Fibroblast of skin of abdomen (primary cell): ENCODE measurements at regions not wholly inside any gene's neighbourhood (a gene's known extent, or its start where the extent isn't known, plus 50 kb on each side); places are given as distances from the start of the nearest gene placed in this dataset.
"Not testable (repeated sequence)": the region's sequence is repeated elsewhere in the genome, so short reads cannot be mapped to it uniquely, and the experiment has no call there.

Experiments used
- DNase-seq: peaks from one replicate; pipeline ENCODE4 v3.0.0-alpha.2; 2013

- no peak for DNase-seq
Observed at GRCh38 chr4:134145369-134145768, 56.2 kb downstream of the PABPC4L start.

DNA sequence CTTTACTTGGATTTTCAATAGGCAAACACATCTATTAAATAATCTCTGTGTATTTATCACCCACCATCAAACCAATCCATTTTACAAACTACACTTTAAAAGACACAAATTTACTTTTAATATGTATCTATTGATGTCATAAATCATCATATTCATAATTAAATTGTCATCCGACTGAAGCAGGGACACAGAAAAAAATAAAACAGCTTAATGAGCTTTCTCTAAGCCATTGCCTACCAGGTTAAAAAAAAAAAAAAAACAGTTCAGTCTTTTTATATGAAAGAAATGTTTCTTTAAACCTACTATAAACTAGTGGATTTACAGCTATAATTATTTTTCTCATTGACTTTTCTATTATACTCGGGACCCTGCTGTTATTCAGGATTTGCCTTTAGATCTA lies 57.3 kb downstream of the PABPC4L start:
- DNase-seq: no peak

DNA sequence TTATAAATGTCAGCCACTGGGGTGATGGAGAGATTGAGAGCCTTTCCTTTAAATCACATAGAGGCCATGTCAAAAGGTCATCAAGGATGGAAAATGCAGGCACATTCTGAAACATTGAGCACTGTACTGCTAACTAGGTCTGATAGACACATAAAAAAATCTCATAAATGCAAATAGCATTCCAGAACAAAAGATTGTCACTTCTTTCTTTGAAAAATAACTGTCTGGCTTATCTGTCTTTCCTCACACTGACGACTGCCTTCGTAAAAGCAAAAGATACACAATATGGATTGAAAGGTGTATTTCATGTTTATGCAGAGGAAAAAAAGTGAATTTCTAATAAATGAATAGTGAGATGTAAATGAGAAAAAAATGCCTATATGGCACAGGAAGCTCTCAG lies 59.9 kb downstream of the PABPC4L start:
- no peak for DNase-seq

- no peak for DNase-seq
Observed at GRCh38 chr4:134139188-134139587, 62.4 kb downstream of the PABPC4L start.

GRCh38 chr4:134132086-134132783 lies 69.4 kb downstream of the PABPC4L start:
- DNase-seq: no peak

DNA sequence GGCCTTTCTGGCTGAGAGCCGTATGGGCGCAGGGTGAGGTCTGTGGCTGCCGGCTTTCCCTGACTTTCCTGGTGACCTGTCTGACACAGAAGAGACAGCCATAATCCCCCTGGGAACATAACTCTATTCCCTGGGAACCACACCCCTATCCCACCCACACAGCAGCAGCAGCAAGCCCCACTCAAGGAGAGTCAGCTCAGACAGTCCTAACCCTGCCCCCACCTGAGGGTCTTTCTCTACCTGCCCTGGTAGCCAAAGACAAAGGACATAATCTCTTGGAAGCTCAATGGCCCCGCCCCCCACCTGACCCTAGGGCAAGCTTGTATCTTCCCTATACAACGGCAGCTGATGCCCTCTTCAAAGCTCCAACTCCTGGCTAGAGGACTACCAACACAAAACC lies 74.6 kb downstream of the PABPC4L start:
- DNase-seq: no peak

DNA sequence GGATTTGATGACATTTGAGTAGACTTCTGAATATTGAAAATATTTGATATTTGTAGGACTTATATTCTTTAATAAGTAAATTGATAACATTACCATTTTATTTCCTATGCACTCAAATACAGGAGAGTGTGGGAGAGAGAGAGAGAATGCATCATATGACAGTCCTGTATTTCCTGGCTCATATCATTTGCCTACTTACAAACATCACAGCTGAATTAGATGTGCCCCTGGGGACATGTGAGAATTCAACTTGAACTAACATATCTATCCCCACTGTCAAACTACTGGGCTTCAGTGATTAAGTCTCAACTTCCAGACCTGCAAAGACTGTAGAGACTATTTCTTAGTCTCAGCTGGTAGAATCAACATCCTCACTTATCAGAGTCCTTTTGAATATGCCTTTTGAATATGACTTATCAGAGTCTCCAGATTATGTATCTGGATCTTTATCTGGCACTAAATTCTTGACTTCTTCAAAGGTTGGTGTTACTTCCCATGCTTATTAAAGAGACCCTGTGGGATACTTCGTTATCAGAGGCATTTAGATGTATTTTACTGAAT lies 75.5 kb downstream of the PABPC4L start:
- no peak for DNase-seq

- no peak for DNase-seq
Observed at GRCh38 chr4:134122903-134123302, 78.7 kb downstream of the PABPC4L start.

DNA sequence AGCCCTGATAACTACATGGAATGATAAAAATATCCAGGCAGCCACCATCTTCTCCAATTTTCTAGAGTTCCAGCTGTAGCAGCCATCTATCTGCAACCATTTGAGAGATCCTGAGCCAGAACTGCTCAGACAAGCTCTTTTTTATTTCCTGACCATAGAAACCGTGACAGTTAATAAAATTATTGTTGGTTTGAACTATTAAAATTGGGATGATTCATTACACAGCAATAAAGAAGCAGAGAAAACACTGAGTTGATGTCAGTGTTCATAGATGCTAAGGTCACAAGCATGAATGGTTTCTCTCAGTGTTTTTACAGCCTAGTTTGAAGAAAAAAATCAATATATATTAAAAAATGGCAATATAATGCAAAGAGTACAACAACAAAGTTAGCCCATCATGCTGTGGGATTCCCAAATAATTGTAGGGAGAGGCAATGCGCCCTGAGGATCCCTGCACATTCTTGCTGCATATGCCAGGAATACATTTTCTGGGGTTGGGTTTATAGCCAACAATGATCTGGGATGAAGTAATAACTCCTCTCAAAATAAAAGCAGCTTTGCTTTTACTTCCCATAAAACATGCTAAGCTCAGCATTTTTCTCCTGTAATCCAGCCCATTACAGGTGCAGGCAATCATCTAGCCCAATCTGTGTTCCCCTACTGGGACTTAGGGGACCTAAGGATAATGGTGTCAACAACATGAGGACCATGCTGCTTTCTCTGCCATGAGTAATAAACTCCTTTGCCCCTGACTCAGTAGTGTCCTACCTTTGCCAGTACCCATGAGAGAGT lies 84.0 kb downstream of the PABPC4L start:
- no peak for DNase-seq

- no peak for DNase-seq
Observed at GRCh38 chr4:134089885-134090284, 111.7 kb downstream of the PABPC4L start.

DNA sequence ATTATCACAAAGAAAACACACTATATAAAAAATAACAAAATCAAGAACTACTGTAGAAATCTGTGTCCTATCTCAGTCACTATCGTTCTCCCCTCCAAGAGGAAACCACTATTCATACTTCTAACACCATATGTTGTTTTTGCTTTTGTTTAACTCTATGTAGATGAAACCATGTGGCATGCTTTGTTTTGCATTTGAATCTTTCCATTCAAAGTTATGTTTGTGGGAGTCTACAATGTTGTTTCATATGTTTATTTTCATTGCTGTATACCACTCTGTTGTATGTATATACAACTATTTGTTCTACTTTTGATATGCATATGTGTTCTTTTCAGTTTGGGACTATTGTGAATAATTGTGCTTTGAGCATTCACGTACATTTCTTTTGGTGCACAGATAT lies 116.1 kb downstream of the PABPC4L start:
- DNase-seq: no peak

DNA sequence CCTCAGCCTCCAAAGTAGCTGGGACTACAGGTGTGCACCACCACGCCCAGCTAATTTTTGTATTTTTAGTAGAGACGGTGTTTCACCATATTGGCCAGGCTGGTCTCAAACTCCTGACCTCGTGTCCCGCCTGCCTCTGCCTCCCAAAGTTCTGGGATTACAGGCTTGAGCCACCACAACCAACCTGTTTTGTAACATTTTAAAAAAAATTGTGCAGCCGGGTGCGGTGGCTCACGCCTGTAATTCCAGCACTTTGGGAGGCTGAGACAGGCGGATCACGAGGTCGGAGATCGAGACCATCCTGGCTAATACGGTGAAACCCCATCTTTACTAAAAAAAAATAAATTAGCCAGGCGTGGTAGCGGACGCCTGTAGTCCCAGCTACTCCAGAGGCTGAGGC lies 122.5 kb downstream of the PABPC4L start:
- DNase-seq: not testable (repeated sequence)

GRCh38 chr4:134078230-134078914 lies 123.2 kb downstream of the PABPC4L start:
- DNase-seq: no peak

DNA sequence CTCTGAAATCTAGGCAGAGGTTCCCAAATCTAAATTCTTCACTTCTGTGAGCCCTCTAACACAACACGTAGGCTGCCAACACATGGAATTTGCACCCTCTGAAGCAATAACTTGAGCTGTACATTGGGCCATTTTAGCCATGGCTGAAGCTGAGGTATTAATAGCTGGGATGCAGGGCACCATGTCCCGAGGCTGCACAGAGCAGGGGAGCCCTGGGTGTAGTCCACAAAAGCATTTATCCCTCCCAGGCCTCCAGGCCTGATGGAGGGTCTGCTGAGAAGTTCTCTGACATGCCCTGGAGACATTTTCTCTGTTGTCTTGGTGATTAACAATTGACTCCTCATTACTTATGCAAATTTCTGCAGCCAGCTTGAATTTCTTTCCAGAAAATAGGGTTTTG lies 127.9 kb downstream of the PABPC4L start:
- DNase-seq: no peak

GRCh38 chr4:134072137-134072536 lies 129.5 kb downstream of the PABPC4L start:
- no peak for DNase-seq

DNA sequence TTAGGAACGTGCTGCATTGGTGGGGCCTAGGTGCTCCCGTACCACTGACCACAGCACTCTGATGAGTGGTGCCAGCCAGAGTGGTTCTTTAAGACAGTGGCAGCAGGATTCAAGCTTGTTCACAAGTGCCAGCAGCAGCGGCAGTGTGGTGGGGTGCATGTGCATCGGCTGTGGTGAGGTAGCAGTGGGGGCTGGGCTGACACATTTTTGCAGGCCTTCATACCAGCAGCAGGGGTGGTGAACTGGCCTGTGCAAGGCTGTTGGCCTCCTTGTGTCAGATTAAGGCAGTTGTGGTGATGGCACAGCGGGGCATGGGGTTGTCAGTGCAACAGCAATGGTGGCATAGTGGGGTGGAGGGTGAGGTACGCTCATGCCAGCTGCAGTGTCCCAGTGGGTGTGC lies 131.4 kb downstream of the PABPC4L start:
- DNase-seq: no peak

DNA sequence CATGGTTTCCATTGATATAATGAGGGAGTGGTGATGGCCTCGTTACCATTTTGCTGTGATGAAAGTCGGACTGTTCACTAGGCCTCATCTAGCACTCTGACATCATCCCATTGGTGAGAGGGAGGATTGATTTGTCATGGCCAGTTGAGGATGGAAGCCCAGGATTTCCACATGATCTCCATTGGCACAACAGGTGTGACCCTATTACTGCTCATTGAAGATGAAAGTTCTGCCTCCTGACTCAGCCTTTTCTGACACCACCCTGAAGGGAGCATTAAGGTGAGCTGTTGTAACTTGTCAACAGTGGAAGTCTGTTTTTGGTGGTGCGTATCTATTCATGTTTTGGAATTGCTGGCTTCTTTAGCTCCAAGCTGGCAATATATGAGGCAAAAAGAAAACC lies 144.2 kb downstream of the PABPC4L start:
- DNase-seq: no peak

DNA sequence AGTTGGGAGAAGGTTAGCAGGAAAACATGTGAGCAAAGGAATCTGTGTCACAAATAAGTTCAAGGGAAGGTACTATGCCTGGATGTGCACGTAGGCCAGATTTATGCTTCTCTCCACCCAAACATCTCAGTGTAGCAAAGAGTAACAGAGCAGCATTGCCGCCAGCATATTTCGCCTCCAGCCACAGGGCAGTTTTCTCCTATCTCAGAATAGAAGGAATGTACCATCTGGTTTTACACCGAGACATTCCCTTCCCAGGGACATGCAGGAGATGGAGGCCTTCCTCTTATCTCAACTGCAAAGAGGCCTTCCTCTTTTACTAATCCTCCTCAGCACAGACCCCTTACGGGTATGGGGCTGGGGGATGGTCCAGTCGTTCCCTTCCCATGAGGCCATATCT lies 155.4 kb downstream of the PABPC4L start:
- not testable (repeated sequence) for DNase-seq

GRCh38 chr4:134045411-134045810 lies 156.2 kb downstream of the PABPC4L start:
- DNase-seq: no peak

DNA sequence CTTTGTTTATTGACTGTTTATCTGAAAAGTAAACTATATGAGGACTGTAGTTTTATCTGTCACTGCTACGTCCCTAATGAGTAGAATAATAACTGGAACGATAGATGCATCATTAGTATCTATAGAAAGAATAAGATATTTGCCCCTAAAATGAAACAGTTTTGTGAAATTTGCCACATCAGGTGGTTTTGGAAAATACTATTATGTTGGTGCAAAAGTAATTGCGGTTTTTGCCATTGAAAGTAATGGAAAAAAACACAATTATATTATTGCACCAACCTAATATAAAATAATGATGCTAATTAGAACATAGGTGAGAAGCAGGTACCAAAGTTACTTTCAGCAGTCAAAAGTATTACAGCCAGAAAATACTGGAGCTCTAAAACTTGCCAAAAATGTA lies 158.3 kb downstream of the PABPC4L start:
- DNase-seq: no peak

DNA sequence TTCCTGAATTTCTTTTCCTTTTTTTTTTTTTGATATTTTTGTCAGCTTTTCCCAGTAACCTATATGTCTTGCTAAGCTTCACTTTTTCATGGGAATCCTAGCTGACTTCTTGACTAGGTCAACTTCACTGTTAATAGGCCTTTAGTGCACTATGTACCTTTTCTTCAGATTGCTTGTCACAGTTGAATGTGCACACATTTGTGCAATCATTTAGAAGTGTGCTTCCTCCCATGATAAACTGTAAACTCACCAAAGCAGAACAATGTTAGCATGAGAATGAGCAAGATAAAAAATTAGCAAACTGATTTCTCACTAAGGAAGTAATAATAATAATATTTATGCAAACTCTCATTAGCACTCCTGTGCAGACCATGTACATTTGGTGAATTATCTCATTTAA lies 173.2 kb downstream of the PABPC4L start:
- DNase-seq: no peak

- DNase-seq: peak; percentile 76
Observed at GRCh38 chr4:134027931-134028330, 173.7 kb downstream of the PABPC4L start.

- DNase-seq: peak; percentile 28
Observed at GRCh38 chr4:134024251-134024650, 177.3 kb downstream of the PABPC4L start.
